Thyroid gland (tissue), 4 donors: ENCODE measurements at regions not wholly inside any gene's neighbourhood (a gene's known extent, or its start where the extent isn't known, plus 50 kb on each side); places are given as distances from the start of the nearest gene placed in this dataset.

ENCODE experiments used
- CTCF ChIP-seq, 6 experiments: fragments of 200-600 bp in 3 of 6; fragments of 450-650 bp in 3 of 6; sonication (generic) in 3 of 6; IDR thresholded peaks; one replicate each; pipeline ENCODE4 v1.5.1; 2016 to 2019; ENCODE audit warnings: antibody characterized with exemption in 6 of 6, mild to moderate bottlenecking in 2 of 6, inconsistent platforms in 1 of 6, moderate library complexity in 1 of 6
- POLR2A ChIP-seq, 2 donors: fragments of 450-650 bp; IDR thresholded peaks; one replicate each; pipeline ENCODE4 v1.6.1; 2017; ENCODE audit warnings: antibody characterized with exemption in 2 of 2, mild to moderate bottlenecking in 2 of 2, moderate library complexity in 1 of 2

GRCh38 chr12:67843257-67843656 is 146.0 kb upstream of the IFNG-AS1 start:
- no peak for TF ChIP-seq POLR2A (IDR thresholded peaks at IDR 0.05)
- TF ChIP-seq CTCF (IDR thresholded peaks at IDR 0.05) = no peak
